SU-DHL-6 (cell line): ENCODE measurements at regions not wholly inside any gene's neighbourhood (a gene's known extent, or its start where the extent isn't known, plus 50 kb on each side); places are given as distances from the start of the nearest gene placed in this dataset.

Source experiments
- H2AFZ ChIP-seq: fragments of 200-600 bp; sonication (generic); 2 replicates; pipeline ENCODE4 v1.6.1; 2014; ENCODE audit warnings: low read depth, mild to moderate bottlenecking, moderate library complexity, mixed read lengths, antibody characterized with exemption, low read length; ENCODE audit not compliant: severe bottlenecking
- H3F3A ChIP-seq: fragments of 200-600 bp; shearing (Covaris generic); 2 replicates; pipeline ENCODE4 v1.6.0; 2016; ENCODE audit warnings: antibody characterized with exemption, mild to moderate bottlenecking; ENCODE audit not compliant: insufficient read depth
- H3K27ac ChIP-seq: fragments of 200-600 bp; sonication (generic); 2 replicates; pipeline ENCODE4 v1.5.1; 2016; ENCODE audit warnings: low read depth, mild to moderate bottlenecking, low read length, moderate library complexity, mixed read lengths
- H3K27me3 ChIP-seq: fragments of 200-600 bp; sonication (generic), shearing (Covaris generic); 2 replicates; pipeline ENCODE4 v1.6.0; 2014; ENCODE audit warnings: mild to moderate bottlenecking, low read length
- H3K36me3 ChIP-seq: fragments of 200-600 bp; sonication (generic); 2 replicates; pipeline ENCODE4 v1.6.1; 2014; ENCODE audit warnings: mild to moderate bottlenecking, low read length, mixed read lengths
- H3K4me2 ChIP-seq: fragments of 300-600, 200-600 bp; shearing (Covaris generic), sonication (generic); 2 replicates; pipeline ENCODE4 v1.6.0; 2014; ENCODE audit warnings: low read length, low read depth, mild to moderate bottlenecking; ENCODE audit not compliant: poor library complexity, severe bottlenecking
- H3K4me3 ChIP-seq: fragments of 200-600 bp; sonication (generic); 2 replicates; pipeline ENCODE4 v1.5.1; 2014; ENCODE audit warnings: antibody characterized with exemption, low read length, mild to moderate bottlenecking, mixed read lengths; ENCODE audit not compliant: insufficient read depth, poor library complexity, severe bottlenecking
- H3K79me2 ChIP-seq: fragments of 200-600 bp; sonication (generic); 2 replicates; pipeline ENCODE4 v1.6.1; 2014; ENCODE audit warnings: mild to moderate bottlenecking, low read length, moderate library complexity; ENCODE audit not compliant: insufficient read depth
- H3K9ac ChIP-seq: fragments of 200-600 bp; sonication (generic); 2 replicates; pipeline ENCODE4 v1.7.0; 2014; ENCODE audit warnings: mild to moderate bottlenecking, low read length
- H3K9me2 ChIP-seq: fragments of 200-600 bp; sonication (generic); replicated peaks from 2 replicates; pipeline ENCODE4 v1.6.1; 2014; ENCODE audit warnings: low read length; ENCODE audit not compliant: insufficient read depth
- H3K9me3 ChIP-seq: fragments of 200-600 bp; sonication (generic); 2 replicates; pipeline ENCODE4 v1.6.1; 2014; ENCODE audit warnings: low read length, mixed read lengths; ENCODE audit not compliant: insufficient read depth
- H4K20me1 ChIP-seq: fragments of 200-600 bp; sonication (generic); 2 replicates; pipeline ENCODE4 v1.6.1; 2014; ENCODE audit warnings: low read depth, mild to moderate bottlenecking, antibody characterized with exemption, low read length, moderate library complexity, mixed read lengths
- EZH2phosphoT487 ChIP-seq: fragments of 200-600 bp; sonication (generic), shearing (Covaris generic); conservative IDR thresholded peaks from 2 replicates; pipeline ENCODE4 v1.6.1; 2018; ENCODE audit warnings: mild to moderate bottlenecking, antibody characterized with exemption, low read length, moderate library complexity, mixed read lengths
- TF ChIP-seq, protein P1 (sequence below): fragments of 200-600 bp; sonication (generic); IDR thresholded peaks from one replicate; pipeline ENCODE4 v1.5.1; 2017; ENCODE audit warnings: antibody characterized with exemption, mild to moderate bottlenecking, low read length, moderate library complexity; ENCODE audit not compliant: insufficient read depth, poor library complexity, severe bottlenecking

DNA sequence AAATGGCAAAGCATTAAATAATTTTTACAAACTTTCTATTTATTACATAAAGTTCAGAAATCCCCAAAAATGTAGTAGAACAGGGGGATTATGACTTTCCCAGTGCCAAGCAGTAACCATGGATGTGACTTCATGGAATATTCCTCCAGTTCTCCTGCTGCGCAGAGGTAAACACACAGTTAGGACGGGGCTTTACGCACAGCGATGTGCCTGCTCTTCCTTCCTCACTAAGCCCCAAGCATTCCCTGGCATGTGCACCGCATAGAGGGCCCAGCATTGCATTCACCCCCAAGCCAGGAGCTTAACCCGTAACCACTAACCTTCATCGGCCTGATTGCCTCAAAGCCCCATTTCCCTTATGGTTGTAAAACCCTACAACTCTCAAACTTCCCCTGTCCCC lies 471.7 kb downstream of the SOX11 start:
- Histone ChIP-seq H3K4me2 (no peak overlapping the region), H3K9ac (no peak overlapping the region), H3F3A (no peaks in the 10 kb centered on the region), H3K79me2 (no peaks in the 10 kb centered on the region), H4K20me1 (no peaks in the 10 kb centered on the region), H2AFZ (no peak overlapping the region), H3K4me3 (no peak overlapping the region), H3K27ac (no peak overlapping the region), H3K9me2 (no peaks in the 10 kb centered on the region), H3K27me3 (no peaks in the 10 kb centered on the region), H3K9me3 (no peaks in the 10 kb centered on the region), H3K36me3 (no peaks in the 10 kb centered on the region)
- TF ChIP-seq EZH2phosphoT487, result no peak
- TF ChIP-seq, protein P1, sequence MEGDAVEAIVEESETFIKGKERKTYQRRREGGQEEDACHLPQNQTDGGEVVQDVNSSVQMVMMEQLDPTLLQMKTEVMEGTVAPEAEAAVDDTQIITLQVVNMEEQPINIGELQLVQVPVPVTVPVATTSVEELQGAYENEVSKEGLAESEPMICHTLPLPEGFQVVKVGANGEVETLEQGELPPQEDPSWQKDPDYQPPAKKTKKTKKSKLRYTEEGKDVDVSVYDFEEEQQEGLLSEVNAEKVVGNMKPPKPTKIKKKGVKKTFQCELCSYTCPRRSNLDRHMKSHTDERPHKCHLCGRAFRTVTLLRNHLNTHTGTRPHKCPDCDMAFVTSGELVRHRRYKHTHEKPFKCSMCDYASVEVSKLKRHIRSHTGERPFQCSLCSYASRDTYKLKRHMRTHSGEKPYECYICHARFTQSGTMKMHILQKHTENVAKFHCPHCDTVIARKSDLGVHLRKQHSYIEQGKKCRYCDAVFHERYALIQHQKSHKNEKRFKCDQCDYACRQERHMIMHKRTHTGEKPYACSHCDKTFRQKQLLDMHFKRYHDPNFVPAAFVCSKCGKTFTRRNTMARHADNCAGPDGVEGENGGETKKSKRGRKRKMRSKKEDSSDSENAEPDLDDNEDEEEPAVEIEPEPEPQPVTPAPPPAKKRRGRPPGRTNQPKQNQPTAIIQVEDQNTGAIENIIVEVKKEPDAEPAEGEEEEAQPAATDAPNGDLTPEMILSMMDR, result no peak

GRCh38 chr2:6164986-6165747 lies 473.0 kb downstream of the SOX11 start:
- no peaks in the 10 kb centered on the region for H3K36me3 ChIP-seq
- H2AFZ ChIP-seq, result no peak overlapping the region
- no peaks in the 10 kb centered on the region for H3K9me3 ChIP-seq
- no peaks in the 10 kb centered on the region for H4K20me1 ChIP-seq
- H3K9ac ChIP-seq, result no peak overlapping the region
- no peaks in the 10 kb centered on the region for H3K9me2 ChIP-seq
- no peak overlapping the region for H3K4me2 ChIP-seq
- no peak overlapping the region for H3K27ac ChIP-seq
- no peaks in the 10 kb centered on the region for H3K27me3 ChIP-seq
- no peak overlapping the region for H3K4me3 ChIP-seq
- TF ChIP-seq, protein P1, result no peak
- no peak for TF ChIP-seq EZH2phosphoT487
- H3K79me2 ChIP-seq, result no peaks in the 10 kb centered on the region
- no peaks in the 10 kb centered on the region for H3F3A ChIP-seq

GRCh38 chr2:6167592-6168138 lies 475.5 kb downstream of the SOX11 start:
- Histone ChIP-seq H2AFZ (no peak overlapping the region), H4K20me1 (no peaks in the 10 kb centered on the region), H3K4me3 (no peak overlapping the region), H3K36me3 (peaks cover 3% of the 10 kb centered on the region; the same call in 1 of the 2 replicates), H3K4me2 (no peak overlapping the region), H3K27ac (no peak overlapping the region), H3F3A (no peaks in the 10 kb centered on the region), H3K9me3 (0 out of 2 replicates have a peak, but pooled peaks cover 4% of the 10 kb centered on the region), H3K27me3 (no peaks in the 10 kb centered on the region), H3K9ac (no peak overlapping the region), H3K79me2 (no peaks in the 10 kb centered on the region), H3K9me2 (no peaks in the 10 kb centered on the region)
- TF ChIP-seq, protein P1, result no peak
- no peak for TF ChIP-seq EZH2phosphoT487
